ACC112 (cell line): ENCODE measurements at regions not wholly inside any gene's neighbourhood (a gene's known extent, or its start where the extent isn't known, plus 50 kb on each side); places are given as distances from the start of the nearest gene placed in this dataset.
"Not testable (repeated sequence)": the region's sequence is repeated elsewhere in the genome, so short reads cannot be mapped to it uniquely, and the experiment has no call there.

Source experiments
- H2AFZ ChIP-seq: fragments of 200-600 bp; sonication (generic); one replicate; pipeline ENCODE4 v1.6.0; 2017; ENCODE audit warnings: antibody characterized with exemption, low read length; ENCODE audit not compliant: unreplicated experiment
- H3K27ac ChIP-seq: fragments of 200-600 bp; sonication (generic); 2 replicates; pipeline ENCODE4 v1.5.1; 2014; ENCODE audit warnings: low read depth, mild to moderate bottlenecking, antibody characterized with exemption, low read length, moderate library complexity
- H3K27me3 ChIP-seq: fragments of 200-600 bp; sonication (generic); 2 replicates; pipeline ENCODE4 v1.6.1; 2014; ENCODE audit warnings: mild to moderate bottlenecking, antibody characterized with exemption, low read length, moderate library complexity, mixed read lengths; ENCODE audit not compliant: insufficient read depth
- H3K36me3 ChIP-seq: fragments of 200-600 bp; sonication (generic); 2 replicates; pipeline ENCODE4 v1.6.1; 2016; ENCODE audit warnings: mild to moderate bottlenecking, antibody characterized with exemption, low read length, moderate library complexity, mixed read lengths; ENCODE audit not compliant: insufficient read depth
- H3K4me1 ChIP-seq: fragments of 200-600 bp; sonication (generic); one replicate; pipeline ENCODE4 v1.6.1; 2016; ENCODE audit warnings: low read length, mixed read lengths; ENCODE audit not compliant: insufficient read depth, unreplicated experiment, control insufficient read depth
- H3K4me3 ChIP-seq: fragments of 200-600 bp; sonication (generic); 2 replicates; pipeline ENCODE4 v1.5.1; 2014; ENCODE audit warnings: mild to moderate bottlenecking, low read depth, low read length
- H3K79me2 ChIP-seq: fragments of 200-600 bp; sonication (generic); one replicate; pipeline ENCODE4 v1.6.0; 2016; ENCODE audit warnings: low read length; ENCODE audit not compliant: control insufficient read depth, unreplicated experiment, insufficient read depth

GRCh38 chr2:13414897-13415296, 698.2 kb downstream of the TRIB2 start:
- no peak overlapping the region for H2AFZ ChIP-seq
- H3K27ac ChIP-seq = no peak overlapping the region
- H3K4me1 ChIP-seq = no peaks in the 10 kb centered on the region
- H3K36me3 ChIP-seq = no peaks in the 10 kb centered on the region
- no peaks in the 10 kb centered on the region for H3K27me3 ChIP-seq
- H3K79me2 ChIP-seq = no peaks in the 10 kb centered on the region
- no peak overlapping the region for H3K4me3 ChIP-seq

- Histone ChIP-seq H3K79me2 (no peaks in the 10 kb centered on the region), H3K4me3 (no peak overlapping the region), H3K36me3 (no peaks in the 10 kb centered on the region), H3K4me1 (no peaks in the 10 kb centered on the region), H3K27ac (no peak overlapping the region), H3K27me3 (no peaks in the 10 kb centered on the region), H2AFZ (no peak overlapping the region)
These were observed 717.2 kb downstream of the TRIB2 start for GRCh38 chr2:13433954-13434353.

- H3K79me2 ChIP-seq, H3K27ac ChIP-seq, H2AFZ ChIP-seq, H3K4me3 ChIP-seq, H3K36me3 ChIP-seq, H3K27me3 ChIP-seq, H3K4me1 ChIP-seq: not testable (repeated sequence)
These were observed 727.0 kb downstream of the TRIB2 start for GRCh38 chr2:13443554-13444261.

GRCh38 chr2:13462464-13462863, 745.7 kb downstream of the TRIB2 start:
- H3K27me3 ChIP-seq = no peaks in the 10 kb centered on the region
- no peaks in the 10 kb centered on the region for H3K4me1 ChIP-seq
- no peak overlapping the region for H3K27ac ChIP-seq
- H3K79me2 ChIP-seq = no peaks in the 10 kb centered on the region
- no peak overlapping the region for H3K4me3 ChIP-seq
- H2AFZ ChIP-seq = no peak overlapping the region
- no peaks in the 10 kb centered on the region for H3K36me3 ChIP-seq

GRCh38 chr2:13466076-13466475, 749.3 kb downstream of the TRIB2 start:
- Histone ChIP-seq H3K27ac (no peak overlapping the region), H3K36me3 (no peaks in the 10 kb centered on the region), H3K79me2 (no peaks in the 10 kb centered on the region), H3K4me3 (no peak overlapping the region), H3K4me1 (no peaks in the 10 kb centered on the region), H2AFZ (no peak overlapping the region), H3K27me3 (no peaks in the 10 kb centered on the region)

GRCh38 chr2:13474538-13474937, 757.8 kb downstream of the TRIB2 start:
- no peak overlapping the region for H3K4me3 ChIP-seq

GRCh38 chr2:13480057-13480456, 763.3 kb downstream of the TRIB2 start:
- Histone ChIP-seq H3K27ac (no peak overlapping the region), H3K4me1 (no peaks in the 10 kb centered on the region), H3K27me3 (no peaks in the 10 kb centered on the region), H3K4me3 (no peak overlapping the region), H3K79me2 (no peaks in the 10 kb centered on the region), H3K36me3 (no peaks in the 10 kb centered on the region), H2AFZ (no peak overlapping the region)

More at GRCh38 chr2:13474538-13474937, 757.8 kb downstream of the TRIB2 start:
- H3K27ac ChIP-seq = no peak overlapping the region
- no peak overlapping the region for H2AFZ ChIP-seq
- no peaks in the 10 kb centered on the region for H3K4me1 ChIP-seq
- no peaks in the 10 kb centered on the region for H3K36me3 ChIP-seq
- no peaks in the 10 kb centered on the region for H3K79me2 ChIP-seq
- H3K27me3 ChIP-seq = no peaks in the 10 kb centered on the region

- Histone ChIP-seq H3K79me2 (no peaks in the 10 kb centered on the region), H3K27ac (no peak overlapping the region), H3K36me3 (no peaks in the 10 kb centered on the region), H2AFZ (no peak overlapping the region), H3K4me1 (no peaks in the 10 kb centered on the region), H3K4me3 (no peak overlapping the region), H3K27me3 (no peaks in the 10 kb centered on the region)
These were observed 764.5 kb downstream of the TRIB2 start for GRCh38 chr2:13481201-13481600.

- no peaks in the 10 kb centered on the region for H3K36me3 ChIP-seq
- no peak overlapping the region for H3K27ac ChIP-seq
- H3K79me2 ChIP-seq = no peaks in the 10 kb centered on the region
- H3K4me3 ChIP-seq = no peak overlapping the region
- H2AFZ ChIP-seq = no peak overlapping the region
- no peaks in the 10 kb centered on the region for H3K27me3 ChIP-seq
- H3K4me1 ChIP-seq = no peaks in the 10 kb centered on the region
These were observed 768.5 kb downstream of the TRIB2 start for GRCh38 chr2:13485256-13485655.

- H3K79me2 ChIP-seq = no peaks in the 10 kb centered on the region
- no peaks in the 10 kb centered on the region for H3K4me1 ChIP-seq
These were observed 772.2 kb downstream of the TRIB2 start for GRCh38 chr2:13488965-13489364.

GRCh38 chr2:13492262-13492661, 775.5 kb downstream of the TRIB2 start:
- no peak overlapping the region for H2AFZ ChIP-seq
- no peaks in the 10 kb centered on the region for H3K4me1 ChIP-seq
- H3K27ac ChIP-seq = no peak overlapping the region
- H3K27me3 ChIP-seq = no peaks in the 10 kb centered on the region
- H3K79me2 ChIP-seq = no peaks in the 10 kb centered on the region
- no peaks in the 10 kb centered on the region for H3K36me3 ChIP-seq
- H3K4me3 ChIP-seq = no peak overlapping the region

More at GRCh38 chr2:13488965-13489364, 772.2 kb downstream of the TRIB2 start:
- Histone ChIP-seq H3K4me3 (no peak overlapping the region), H2AFZ (no peak overlapping the region), H3K27ac (no peak overlapping the region), H3K36me3 (no peaks in the 10 kb centered on the region), H3K27me3 (no peaks in the 10 kb centered on the region)
